A172 (cell line): ENCODE measurements at regions not wholly inside any gene's neighbourhood (a gene's known extent, or its start where the extent isn't known, plus 50 kb on each side); places are given as distances from the start of the nearest gene placed in this dataset.

ENCODE experiments used
- DNase-seq: peaks from one replicate; pipeline ENCODE4 v3.0.0-alpha.2; 2015; ENCODE audit warnings: low spot score

DNA sequence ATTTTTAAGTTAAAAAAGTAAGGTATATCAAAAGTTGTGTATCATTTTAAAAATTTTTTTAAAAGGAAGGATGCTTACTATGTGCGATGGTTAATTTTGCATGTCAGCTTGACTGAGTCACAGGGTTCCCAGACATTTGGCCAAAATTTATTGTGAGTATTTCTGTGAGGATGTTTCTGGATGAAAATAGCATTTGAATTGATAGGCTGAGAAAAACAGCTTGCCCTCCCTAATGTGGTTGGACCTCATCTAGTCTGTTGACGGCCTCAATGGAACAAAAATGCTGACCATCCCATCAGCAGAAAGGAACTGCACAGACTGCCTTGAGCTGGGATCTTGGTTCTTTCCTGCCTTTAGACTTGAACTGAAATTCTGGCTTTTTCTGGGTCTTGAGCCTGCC, 724.5 kb downstream of the NCAM2 start:
- DNase-seq = no peak

- no peak for DNase-seq
These were observed 732.3 kb downstream of the NCAM2 start for GRCh38 chr21:21730512-21730911.

- no peak for DNase-seq
These were observed 733.4 kb downstream of the NCAM2 start for GRCh38 chr21:21731626-21732025.

DNA sequence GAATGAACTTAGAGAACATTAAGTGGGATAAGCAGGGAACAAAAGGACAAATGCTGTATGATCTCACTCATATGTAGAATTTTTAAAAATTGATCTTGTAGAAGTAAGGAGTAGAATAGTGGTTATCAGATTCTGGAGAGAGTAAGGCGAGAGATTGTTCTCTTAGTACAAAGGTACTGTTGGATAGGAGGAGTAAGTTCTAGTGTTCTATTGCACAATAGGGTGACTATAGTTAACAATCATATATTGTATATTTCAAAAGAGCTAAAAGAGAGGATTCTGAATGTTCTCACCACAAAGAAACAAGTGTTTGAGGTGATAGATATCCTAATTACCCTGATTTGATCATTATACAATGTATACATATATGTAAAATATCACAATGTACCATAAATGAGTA, 735.9 kb downstream of the NCAM2 start:
- DNase-seq = no peak

DNA sequence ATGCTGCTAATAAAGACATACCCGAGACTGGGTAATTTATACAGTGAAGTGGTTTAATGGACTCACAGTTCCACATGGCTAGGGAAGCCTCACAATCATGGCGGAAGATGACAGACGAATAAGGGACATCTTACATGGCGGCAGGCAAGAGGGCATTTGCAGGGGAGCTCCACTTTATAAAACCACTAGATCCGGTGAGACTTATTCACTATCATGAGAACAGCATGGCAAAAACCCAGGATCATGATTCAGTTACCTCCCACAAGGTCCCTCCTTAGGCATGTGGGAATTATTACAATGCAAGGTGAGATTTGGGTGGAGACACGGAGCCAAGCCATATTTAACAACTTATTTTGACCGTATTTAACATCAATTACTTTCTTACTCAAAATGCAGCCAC, 739.0 kb downstream of the NCAM2 start:
- no peak for DNase-seq

DNA sequence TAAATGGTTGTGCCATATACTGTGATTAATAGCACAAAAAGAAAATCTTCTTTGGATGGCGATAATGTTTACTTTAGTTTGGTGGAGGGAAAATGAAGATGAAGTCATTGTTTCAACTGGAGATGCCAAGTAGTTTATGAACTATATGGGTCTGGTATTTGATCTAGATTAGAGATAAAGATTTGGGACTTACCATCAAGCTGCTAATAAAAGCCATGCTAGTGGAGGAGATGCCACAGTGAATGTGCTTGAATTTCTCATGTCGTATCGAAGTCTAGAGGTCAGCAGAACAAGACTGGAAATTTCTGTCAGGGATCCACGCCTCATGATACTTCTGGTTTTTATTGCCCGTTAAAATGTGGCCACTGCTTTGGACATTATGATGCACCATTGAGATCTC, 742.0 kb downstream of the NCAM2 start:
- DNase-seq = no peak

DNA sequence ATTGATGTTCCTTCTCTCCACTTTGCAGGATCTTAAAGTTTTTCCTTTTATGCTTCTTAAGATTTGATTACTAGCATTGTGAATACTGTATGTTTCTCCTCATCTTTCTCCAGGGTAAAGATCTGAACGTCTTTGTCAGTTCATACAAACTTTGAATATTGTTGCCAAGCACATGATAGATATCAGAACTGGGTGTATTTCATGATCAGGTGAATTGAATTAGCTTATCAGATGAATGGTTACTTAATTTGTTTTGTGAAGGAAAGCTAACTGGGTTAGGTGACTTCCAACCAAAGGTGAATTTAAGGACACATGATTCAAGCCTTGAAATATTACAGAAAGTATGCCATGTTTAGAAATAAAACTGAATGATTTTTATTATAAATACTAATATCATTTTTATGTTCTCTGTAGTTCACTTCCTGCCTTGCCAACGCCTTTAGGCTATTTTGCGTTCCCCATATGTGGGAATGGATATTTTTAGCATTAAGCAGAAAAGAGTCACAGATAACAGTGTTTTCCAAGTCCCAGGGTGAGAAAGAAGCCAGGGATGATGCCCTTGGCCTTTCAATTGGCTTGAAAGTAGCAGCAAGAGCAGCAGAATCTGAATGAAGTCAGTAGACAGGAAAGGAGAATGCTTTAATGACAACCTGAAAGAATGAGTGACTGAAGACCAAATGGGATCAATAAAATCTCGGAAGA, 752.1 kb downstream of the NCAM2 start:
- no peak for DNase-seq

DNA sequence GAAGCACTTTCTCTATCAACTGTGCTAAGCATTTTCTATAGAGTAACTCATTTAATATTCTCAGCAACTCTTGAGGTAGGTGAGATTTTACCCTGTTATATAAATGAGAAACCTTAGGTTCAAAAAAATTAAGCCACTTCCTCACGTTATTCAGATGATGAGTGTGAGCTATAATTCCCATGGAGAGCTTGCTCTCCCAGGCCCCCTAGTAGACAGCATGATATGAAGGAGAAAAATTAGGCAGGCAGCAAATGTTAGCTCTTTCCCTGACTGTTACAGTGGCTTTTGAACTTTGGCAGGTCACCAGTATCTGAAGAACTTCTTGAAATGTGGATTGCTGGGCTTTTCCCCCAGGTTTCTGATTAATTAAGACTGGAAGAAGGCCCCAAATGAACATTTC, 753.1 kb downstream of the NCAM2 start:
- DNase-seq = no peak

DNA sequence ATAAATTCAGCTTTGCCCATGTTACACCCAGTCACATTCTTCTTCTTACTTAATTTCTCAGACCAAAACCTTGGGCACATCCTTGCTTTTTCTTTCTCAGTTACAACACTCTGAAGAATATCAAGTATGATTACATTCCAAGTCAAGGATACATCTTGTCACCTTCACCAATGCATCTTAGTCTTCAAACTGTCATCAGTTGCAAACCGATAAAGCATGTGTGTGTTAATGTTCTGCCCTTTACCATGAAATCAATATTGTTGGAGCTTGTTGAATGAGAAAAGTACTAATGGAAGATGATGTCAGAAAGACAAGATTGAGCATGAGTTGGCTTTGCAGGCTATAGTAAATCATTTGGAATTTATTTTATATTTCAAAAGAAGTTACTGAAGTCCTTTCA, 764.6 kb downstream of the NCAM2 start:
- no peak for DNase-seq

GRCh38 chr21:21764281-21764680, 766.1 kb downstream of the NCAM2 start:
- DNase-seq = no peak

- no peak for DNase-seq
These were observed 769.1 kb downstream of the NCAM2 start for GRCh38 chr21:21767276-21767675.

DNA sequence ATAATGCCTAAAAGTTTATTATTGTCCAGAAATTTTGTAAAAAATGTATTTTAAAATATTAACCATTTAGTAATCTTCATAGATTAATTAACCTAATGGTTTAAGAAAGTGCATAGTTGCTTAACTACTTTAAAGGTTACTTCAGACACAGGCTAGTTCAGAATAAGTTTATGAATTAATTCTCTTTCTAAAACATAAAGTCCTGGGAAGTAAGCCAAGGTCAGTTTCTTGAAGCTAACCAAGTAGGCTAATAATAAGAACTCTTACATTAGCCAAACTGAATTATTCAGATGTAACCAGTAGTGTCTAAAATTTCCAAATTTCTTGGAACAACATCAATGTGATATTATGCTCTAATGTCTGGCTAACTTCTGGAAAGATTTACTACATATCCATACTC, 790.4 kb downstream of the NCAM2 start:
- DNase-seq = no peak

GRCh38 chr21:21801921-21802320, 803.7 kb downstream of the NCAM2 start:
- DNase-seq = no peak

GRCh38 chr21:21806711-21807597, 808.7 kb downstream of the NCAM2 start:
- no peak for DNase-seq

GRCh38 chr21:21807598-21807903, 809.3 kb downstream of the NCAM2 start:
- DNase-seq = no peak

GRCh38 chr21:21813289-21813688, 815.1 kb downstream of the NCAM2 start:
- DNase-seq = no peak

GRCh38 chr21:21813934-21814333, 815.7 kb downstream of the NCAM2 start:
- no peak for DNase-seq

GRCh38 chr21:21816778-21817177, 818.6 kb downstream of the NCAM2 start:
- no peak for DNase-seq

- no peak for DNase-seq
These were observed 820.7 kb downstream of the NCAM2 start for GRCh38 chr21:21818898-21819297.

- no peak for DNase-seq
These were observed 829.9 kb downstream of the NCAM2 start for GRCh38 chr21:21828130-21828529.

- no peak for DNase-seq
These were observed 832.8 kb downstream of the NCAM2 start for GRCh38 chr21:21831036-21831435.

DNA sequence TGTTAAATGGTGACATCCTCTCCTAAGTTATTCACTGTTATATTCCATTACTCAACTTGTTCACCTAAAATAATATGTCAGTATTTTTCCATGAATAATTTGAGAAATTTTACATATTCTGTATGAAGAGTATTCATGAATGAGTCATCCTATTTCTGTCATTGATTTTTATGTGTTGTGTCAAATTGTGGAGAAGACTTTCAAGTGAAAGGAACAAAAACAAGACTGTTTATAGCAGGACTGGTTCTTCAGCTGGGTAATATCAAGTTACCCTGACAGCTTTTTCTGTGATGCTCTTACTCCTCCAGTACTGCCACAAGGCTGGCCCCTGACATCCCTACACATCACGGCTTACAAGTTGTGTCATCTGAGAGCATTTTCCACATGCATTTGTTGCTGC, 847.7 kb downstream of the NCAM2 start:
- no peak for DNase-seq

DNA sequence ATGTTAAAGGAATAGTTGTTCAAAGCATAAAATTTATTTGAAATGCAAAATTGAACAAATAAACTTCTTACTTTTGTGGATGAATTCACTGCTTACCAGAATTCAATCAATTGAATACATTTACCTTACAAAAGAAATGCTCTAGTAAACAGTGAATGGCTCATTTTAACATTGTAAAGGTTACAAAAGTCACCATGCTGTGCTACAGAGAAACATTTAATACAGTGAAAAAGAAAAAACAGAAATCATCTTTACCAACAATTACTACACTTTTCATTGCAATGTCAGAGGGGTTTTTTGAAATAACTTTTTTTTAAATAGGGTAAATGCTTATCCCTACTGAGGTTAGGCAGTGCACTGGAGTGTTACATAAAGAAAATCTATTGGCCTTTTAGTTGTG, 853.0 kb downstream of the NCAM2 start:
- DNase-seq = no peak

DNA sequence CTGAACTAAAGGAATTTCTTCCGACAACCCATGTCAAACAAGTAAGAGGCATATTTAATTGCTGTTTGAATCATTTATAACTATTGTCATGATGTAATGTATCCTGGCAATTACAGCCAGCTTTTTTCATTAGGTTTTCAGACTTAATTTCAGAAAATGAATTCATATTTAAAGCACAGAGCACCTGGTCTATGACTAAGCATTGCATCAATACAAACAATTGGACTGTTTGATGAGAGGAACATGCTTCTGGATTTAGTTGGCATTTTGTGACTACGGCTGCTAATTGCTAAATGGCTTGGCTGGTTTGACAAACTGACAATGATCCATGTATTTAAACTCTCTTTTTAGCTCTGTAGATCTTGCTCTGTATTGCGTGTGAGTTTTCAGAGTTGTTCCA, 853.4 kb downstream of the NCAM2 start:
- no peak for DNase-seq
